ENCODE measurements at regions not wholly inside any gene's neighbourhood (a gene's known extent, or its start where the extent isn't known, plus 50 kb on each side); places are given as distances from the start of the nearest gene placed in this dataset.
"Not testable (repeated sequence)": the region's sequence is repeated elsewhere in the genome, so short reads cannot be mapped to it uniquely, and the experiment has no call there.

GRCh38 chr12:83784298-83784890 is 1097.7 kb downstream of the TMTC2 start:
- peaks cover 11% of the 10 kb centered on the region for H3K9me3 Mint-ChIP-seq
- no peak overlapping the region for H3K27ac Mint-ChIP-seq
- no peaks in the 10 kb centered on the region for H3K4me1 Mint-ChIP-seq
- no peaks in the 10 kb centered on the region for H3K36me3 Mint-ChIP-seq
- DNase-seq (ENCODE audit: low spot score in 2 of 2) (no peak), ATAC-seq (no peak)
- no peak overlapping the region for H3K4me3 Mint-ChIP-seq

DNA sequence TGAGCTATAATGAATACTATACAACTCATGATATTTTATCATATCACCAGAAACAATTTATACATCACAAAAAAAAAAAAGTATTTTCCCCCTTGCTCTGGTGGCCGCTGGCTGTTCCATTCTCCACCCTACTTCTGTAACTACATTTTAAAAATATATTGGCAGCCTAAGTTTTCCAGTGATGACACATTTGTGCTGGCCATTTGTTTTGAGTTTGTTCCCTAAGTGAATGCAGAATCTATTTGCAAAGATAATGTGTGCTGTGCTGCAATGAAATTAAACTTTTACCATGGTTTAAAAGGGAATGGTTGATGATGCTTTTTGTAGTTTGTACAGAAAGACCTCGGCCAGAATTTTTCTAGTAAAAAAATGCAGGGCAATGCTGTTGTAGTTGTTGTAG is 1092.8 kb downstream of the TMTC2 start:
- Mint-ChIP-seq H3K4me3 (no peak overlapping the region), H3K36me3 (no peaks in the 10 kb centered on the region), H3K27ac (no peak overlapping the region), H3K4me1 (no peaks in the 10 kb centered on the region), H3K9me3 (peaks cover 24% of the 10 kb centered on the region)
- ATAC-seq (no peak), DNase-seq (ENCODE audit: low spot score in 2 of 2) (no peak)

DNA sequence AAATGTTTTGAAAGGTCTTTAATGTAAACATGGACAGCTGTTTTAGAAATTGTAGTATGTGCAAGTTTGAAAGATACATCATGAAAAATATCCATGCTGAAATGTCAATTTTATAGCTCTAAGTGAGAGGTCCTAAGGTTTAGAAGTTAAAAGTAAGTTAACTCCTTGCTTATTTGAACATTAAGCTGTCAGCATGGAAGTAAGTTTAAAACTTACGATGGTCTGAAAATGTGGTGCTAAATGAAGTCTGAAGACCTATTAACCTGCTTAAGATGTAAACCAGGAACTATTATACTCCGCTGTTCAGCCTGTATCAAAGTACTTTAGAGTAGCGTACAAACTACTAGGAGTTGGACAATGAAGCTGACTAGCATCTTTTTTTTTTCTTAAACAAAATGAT is 1082.4 kb downstream of the TMTC2 start:
- no peak overlapping the region for H3K27ac Mint-ChIP-seq
- peaks cover 20% of the 10 kb centered on the region for H3K9me3 Mint-ChIP-seq
- no peak for ATAC-seq
- no peaks in the 10 kb centered on the region for H3K4me1 Mint-ChIP-seq
- no peak for DNase-seq (ENCODE audit: low spot score in 2 of 2)
- no peaks in the 10 kb centered on the region for H3K36me3 Mint-ChIP-seq
- no peak overlapping the region for H3K4me3 Mint-ChIP-seq

DNA sequence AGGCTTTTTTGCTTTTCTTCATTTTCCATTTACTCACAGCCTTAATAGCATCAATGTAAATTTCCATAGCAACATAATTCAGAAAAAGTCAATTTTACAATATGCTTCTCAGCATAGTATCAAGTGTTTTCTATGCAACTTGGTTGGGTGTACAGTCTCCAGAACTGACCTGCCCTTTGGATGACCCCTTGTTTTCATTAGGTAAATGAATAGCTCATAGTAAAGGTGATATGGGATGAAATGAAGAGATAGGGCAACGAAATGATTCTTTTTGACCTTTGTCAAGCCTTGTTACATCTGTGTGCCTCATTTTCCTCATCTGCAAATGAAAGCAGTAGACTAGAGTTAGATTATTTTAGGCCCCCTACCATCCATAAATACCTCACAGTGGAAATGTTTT is 1081.0 kb downstream of the TMTC2 start:
- DNase-seq (ENCODE audit: low spot score in 2 of 2) (no peak), ATAC-seq (no peak)
- no peaks in the 10 kb centered on the region for H3K4me1 Mint-ChIP-seq
- H3K27ac Mint-ChIP-seq = no peak overlapping the region
- no peak overlapping the region for H3K4me3 Mint-ChIP-seq
- no peaks in the 10 kb centered on the region for H3K36me3 Mint-ChIP-seq
- H3K9me3 Mint-ChIP-seq = peaks cover 17% of the 10 kb centered on the region

DNA sequence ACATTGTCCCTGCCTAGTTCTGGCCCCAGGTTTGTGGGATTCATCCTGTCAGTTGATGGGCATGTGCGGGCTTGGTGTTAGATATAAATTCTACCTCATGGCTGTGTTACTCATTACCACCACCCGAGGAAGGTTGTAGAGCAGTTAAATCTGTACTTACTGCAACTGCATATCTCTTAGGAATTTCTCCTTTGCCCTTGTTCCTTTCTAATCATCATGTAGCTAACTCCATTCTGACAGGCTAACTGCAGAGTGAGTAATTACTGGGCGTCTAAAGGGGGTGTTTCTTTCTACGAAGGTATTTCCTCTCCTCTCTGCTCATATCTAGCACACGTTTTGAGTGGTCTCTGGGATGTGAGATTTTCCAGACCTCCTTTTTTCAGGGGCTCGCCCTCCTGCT is 1076.7 kb downstream of the TMTC2 start:
- Mint-ChIP-seq H3K4me1 (no peaks in the 10 kb centered on the region), H3K4me3 (no peak overlapping the region), H3K36me3 (no peaks in the 10 kb centered on the region), H3K9me3 (peaks cover 11% of the 10 kb centered on the region), H3K27ac (no peak overlapping the region)
- ATAC-seq = no peak
- no peak for DNase-seq (ENCODE audit: low spot score in 2 of 2)

DNA sequence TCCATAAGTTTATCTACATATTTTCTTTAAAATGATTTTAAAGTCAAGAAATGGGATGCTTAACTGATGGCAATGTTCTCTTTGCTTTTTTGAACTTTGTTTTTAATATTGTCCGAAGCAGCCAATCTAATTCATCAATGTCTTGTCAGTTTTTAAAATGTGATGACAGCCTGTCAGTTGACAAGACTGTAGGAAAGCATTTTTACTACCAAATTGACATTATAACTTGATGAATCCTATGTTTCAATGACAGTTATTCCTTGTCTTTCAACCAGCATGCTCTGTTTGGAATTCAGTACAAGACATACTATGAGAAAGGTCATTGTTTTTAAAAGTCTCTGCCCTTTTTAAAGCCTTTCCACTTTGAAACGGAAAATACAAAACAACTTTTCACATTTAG is 1073.2 kb downstream of the TMTC2 start:
- no peak overlapping the region for H3K4me3 Mint-ChIP-seq
- H3K4me1 Mint-ChIP-seq = no peaks in the 10 kb centered on the region
- no peaks in the 10 kb centered on the region for H3K36me3 Mint-ChIP-seq
- DNase-seq (ENCODE audit: low spot score in 2 of 2) = no peak
- H3K27ac Mint-ChIP-seq = no peak overlapping the region
- no peak for ATAC-seq
- H3K9me3 Mint-ChIP-seq = peaks cover 10% of the 10 kb centered on the region

- ATAC-seq (no peak), DNase-seq (ENCODE audit: low spot score in 2 of 2) (no peak)
- Mint-ChIP-seq H3K4me3 (no peak overlapping the region), H3K9me3 (peaks cover 9% of the 10 kb centered on the region), H3K36me3 (no peaks in the 10 kb centered on the region), H3K27ac (no peak overlapping the region), H3K4me1 (no peaks in the 10 kb centered on the region)
These were observed 1072.4 kb downstream of the TMTC2 start for GRCh38 chr12:83758888-83759631.

- DNase-seq (ENCODE audit: low spot score in 2 of 2) = no peak
- no peak for ATAC-seq
- Mint-ChIP-seq H3K9me3 (peaks cover 5% of the 10 kb centered on the region), H3K27ac (no peak overlapping the region), H3K4me3 (no peak overlapping the region), H3K36me3 (no peaks in the 10 kb centered on the region), H3K4me1 (no peaks in the 10 kb centered on the region)
These were observed 1067.2 kb downstream of the TMTC2 start for GRCh38 chr12:83753904-83754303.

- H3K36me3 Mint-ChIP-seq = no peaks in the 10 kb centered on the region
- H3K9me3 Mint-ChIP-seq = peaks cover 5% of the 10 kb centered on the region
- DNase-seq (ENCODE audit: low spot score in 2 of 2) = no peak
- no peaks in the 10 kb centered on the region for H3K4me1 Mint-ChIP-seq
- H3K27ac Mint-ChIP-seq = no peak overlapping the region
- no peak for ATAC-seq
- H3K4me3 Mint-ChIP-seq = no peak overlapping the region
These were observed 1066.5 kb downstream of the TMTC2 start for GRCh38 chr12:83753205-83753604.

GRCh38 chr12:83739607-83740006 is 1052.9 kb downstream of the TMTC2 start:
- Mint-ChIP-seq H3K9me3 (peaks cover 18% of the 10 kb centered on the region), H3K4me3 (no peak overlapping the region), H3K27ac (no peak overlapping the region), H3K36me3 (no peaks in the 10 kb centered on the region), H3K4me1 (no peaks in the 10 kb centered on the region)
- ATAC-seq (no peak), DNase-seq (ENCODE audit: low spot score in 2 of 2) (no peak)

GRCh38 chr12:83710851-83711250 is 1024.1 kb downstream of the TMTC2 start:
- H3K36me3 Mint-ChIP-seq = no peaks in the 10 kb centered on the region

DNA sequence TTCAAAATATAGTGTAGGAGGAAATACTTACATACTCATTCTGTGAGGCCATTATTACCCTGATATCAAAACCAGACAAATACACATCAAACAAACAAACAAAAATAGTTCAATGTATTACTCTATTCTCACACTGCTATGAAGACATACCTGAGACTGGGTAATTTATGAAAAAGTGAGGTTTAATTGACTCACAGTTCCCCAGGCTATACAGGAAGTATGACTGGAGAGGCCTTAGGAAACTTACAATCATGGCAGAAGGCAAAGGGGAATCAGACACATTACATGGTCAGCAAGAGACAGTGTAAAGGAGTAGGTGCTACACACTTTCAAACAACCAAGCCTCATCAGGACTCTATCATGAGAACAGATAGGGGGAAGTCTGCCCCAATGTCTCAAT is 1023.2 kb downstream of the TMTC2 start:
- DNase-seq (ENCODE audit: low spot score in 2 of 2) (no peak), ATAC-seq (no peak)
- no peaks in the 10 kb centered on the region for H3K4me1 Mint-ChIP-seq
- peaks cover 33% of the 10 kb centered on the region for H3K9me3 Mint-ChIP-seq
- H3K4me3 Mint-ChIP-seq = no peak overlapping the region
- no peak overlapping the region for H3K27ac Mint-ChIP-seq
- no peaks in the 10 kb centered on the region for H3K36me3 Mint-ChIP-seq

More at GRCh38 chr12:83710851-83711250, 1024.1 kb downstream of the TMTC2 start:
- no peak for ATAC-seq
- Mint-ChIP-seq H3K4me3 (no peak overlapping the region), H3K27ac (no peak overlapping the region), H3K4me1 (no peaks in the 10 kb centered on the region), H3K9me3 (peaks cover 37% of the 10 kb centered on the region)
- DNase-seq (ENCODE audit: low spot score in 2 of 2) = no peak

DNA sequence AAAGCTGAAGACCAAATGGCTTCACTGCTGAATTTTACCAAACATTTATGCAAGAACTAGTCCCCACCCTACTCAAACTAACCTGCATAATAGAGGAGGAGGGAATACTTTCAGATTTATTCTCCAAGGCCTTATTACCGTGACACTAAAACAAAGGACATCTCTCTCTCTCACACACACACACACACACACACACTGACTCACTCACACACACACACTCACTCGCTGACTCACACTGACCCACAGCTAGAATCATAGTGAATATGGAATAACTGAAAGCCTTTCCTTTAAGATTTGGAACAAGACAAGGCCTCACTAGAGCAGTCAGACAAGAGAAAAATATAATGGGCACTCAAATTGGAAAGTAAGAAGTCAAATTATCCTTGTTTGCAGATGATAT is 1014.1 kb downstream of the TMTC2 start:
- ATAC-seq (no peak), DNase-seq (ENCODE audit: low spot score in 2 of 2) (no peak)
- no peak overlapping the region for H3K27ac Mint-ChIP-seq
- H3K36me3 Mint-ChIP-seq = no peaks in the 10 kb centered on the region
- H3K4me3 Mint-ChIP-seq = no peak overlapping the region
- no peaks in the 10 kb centered on the region for H3K4me1 Mint-ChIP-seq
- H3K9me3 Mint-ChIP-seq = peaks cover 19% of the 10 kb centered on the region

- not testable (repeated sequence) for ATAC-seq; H3K4me3 Mint-ChIP-seq; H3K27ac Mint-ChIP-seq; H3K36me3 Mint-ChIP-seq; DNase-seq (ENCODE audit: low spot score in 2 of 2); H3K4me1 Mint-ChIP-seq
- peaks cover 22% of the 10 kb centered on the region for H3K9me3 Mint-ChIP-seq
These were observed 1009.6 kb downstream of the TMTC2 start for GRCh38 chr12:83696311-83696710.

DNA sequence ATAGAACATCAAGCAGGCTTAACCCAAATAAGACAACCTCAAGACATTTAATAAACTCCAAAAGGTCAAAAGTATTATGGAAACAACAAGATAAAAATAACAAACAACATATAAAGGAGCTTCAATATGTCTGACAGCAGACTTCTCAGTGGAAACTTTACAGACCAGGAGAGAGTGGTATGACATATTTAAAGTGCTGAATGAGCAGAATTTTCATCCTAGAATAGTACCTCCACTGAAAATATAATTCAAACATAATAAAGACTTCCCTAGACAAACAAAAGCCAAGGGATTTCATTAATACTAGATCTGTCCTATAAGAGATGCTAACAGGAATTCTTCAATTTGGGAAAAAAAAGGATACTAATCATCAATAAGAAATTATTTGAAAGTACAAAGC is 1005.0 kb downstream of the TMTC2 start:
- H3K4me3 Mint-ChIP-seq = no peak overlapping the region
- peaks cover 23% of the 10 kb centered on the region for H3K9me3 Mint-ChIP-seq
- H3K4me1 Mint-ChIP-seq = no peaks in the 10 kb centered on the region
- no peaks in the 10 kb centered on the region for H3K36me3 Mint-ChIP-seq
- DNase-seq (ENCODE audit: low spot score in 2 of 2) = no peak
- no peak overlapping the region for H3K27ac Mint-ChIP-seq
- no peak for ATAC-seq

- Mint-ChIP-seq H3K27ac (no peak overlapping the region), H3K4me1 (no peaks in the 10 kb centered on the region), H3K9me3 (peaks cover 23% of the 10 kb centered on the region), H3K4me3 (no peak overlapping the region), H3K36me3 (no peaks in the 10 kb centered on the region)
- no peak for DNase-seq (ENCODE audit: low spot score in 2 of 2)
- no peak for ATAC-seq
These were observed 1003.8 kb downstream of the TMTC2 start for GRCh38 chr12:83690465-83690864.

Data from stimulated activated effector memory CD8-positive, alpha-beta T cell treated with anti-CD3 and anti-CD28 coated beads, Interleukin-12 subunit alpha, Interleukin-12 subunit beta, amount 100 ng/mL, for 72 hours (primary cell).